ENCODE measurements at regions not wholly inside any gene's neighbourhood (a gene's known extent, or its start where the extent isn't known, plus 50 kb on each side); places are given as distances from the start of the nearest gene placed in this dataset.
A peak's percentile ranks its signal among the peaks of the same experiment; 100 is the strongest.

GRCh38 chrX:40167850-40168479, 70.2 kb upstream of the BCOR start:
- in situ Hi-C loops (cut with MboI) (no loop called here), intact Hi-C loops (cut with micrococcal nuclease; ENCODE audit: unreplicated experiment) (loop anchor here (2.0 to 5.0 kb wide), 3 partner anchors 69 to 437 kb away; no protein-coding TSS in a partner anchor)
- no peak overlapping the region for H3K27ac ChIP-seq (ENCODE audit: control insufficient read depth, insufficient read depth)
- BruUV-seq (replicated peaks): no TSS peak
- no peak for DNase-seq (ENCODE audit: low read depth, low spot score)
- ChIA-PET RAD21 (ENCODE audit: unreplicated experiment) (no interaction called here), POLR2A (no interaction called here), CTCF (no interaction called here), SMC1A (ENCODE audit: uncharacterized antibody, unreplicated experiment) (no interaction called here)
- ATAC-seq: no peak
- H4K20me1 ChIP-seq (ENCODE audit: control insufficient read depth, insufficient read depth): no peaks in the 10 kb centered on the region; the same call in 1 of the 2 replicates
- H3K4me3 ChIP-seq: peak overlapping the region; percentile 47; the same call in 1 of the 2 replicates
- WGBS (ENCODE audit: insufficient coverage, insufficient replicate concordance, low lambda C conversion rate, missing lambda C conversion rate): 34% methylated on average over 46 of the region's 46 CpGs
- no peak for TF ChIP-seq HDAC6 (IDR thresholded peaks at IDR 0.05; ENCODE audit: unreplicated experiment)
- peaks cover 8% of the 10 kb centered on the region; the same call in 1 of the 2 replicates for H3K4me1 ChIP-seq (ENCODE audit: control insufficient read depth, insufficient read depth, low read length)
- H2AFZ ChIP-seq (ENCODE audit: control insufficient read depth, low read depth, low read length): no peak overlapping the region
- H3K36me3 ChIP-seq (ENCODE audit: control insufficient read depth in 2 of 2, insufficient read depth in 2 of 2, low read length in 1 of 2): no peaks in the 10 kb centered on the region
- H3K79me2 ChIP-seq (ENCODE audit: control insufficient read depth, insufficient read depth, low read length): peaks cover 17% of the 10 kb centered on the region
- peak overlapping the region; percentile 61 for H3K4me2 ChIP-seq (ENCODE audit: control insufficient read depth, insufficient read depth)
- no peaks in the 10 kb centered on the region; the same call in 2 of the 3 replicates for H3K9me3 ChIP-seq (replicated peaks; ENCODE audit: control insufficient read depth, insufficient read depth, low read length)
- no peak for FAIRE-seq
- no peak overlapping the region for H3K9ac ChIP-seq (ENCODE audit: control insufficient read depth, insufficient read depth, low read length)
- H3K27me3 ChIP-seq (replicated peaks in 1 of 2; ENCODE audit: control insufficient read depth in 2 of 2, insufficient read depth in 2 of 2, low read length in 1 of 2): no peaks in the 10 kb centered on the region

- no peak for FAIRE-seq
- H3K9ac ChIP-seq (ENCODE audit: control insufficient read depth, insufficient read depth, low read length): no peak overlapping the region
- POLR2A ChIA-PET: no interaction called here
- in situ Hi-C loops (cut with MboI) (no loop called here), intact Hi-C loops (cut with micrococcal nuclease; ENCODE audit: unreplicated experiment) (loop anchor here (5.0 kb wide), 1 partner anchor 355 kb away; no protein-coding TSS in a partner anchor)
- no TSS peak for BruUV-seq (replicated peaks)
- CTCF ChIA-PET: no interaction called here
- peaks cover 8% of the 10 kb centered on the region; the same call in 1 of the 2 replicates for H3K4me1 ChIP-seq (ENCODE audit: control insufficient read depth, insufficient read depth, low read length)
- H3K9me3 ChIP-seq (replicated peaks; ENCODE audit: control insufficient read depth, insufficient read depth, low read length): no peaks in the 10 kb centered on the region; the same call in 2 of the 3 replicates
- H3K4me3 ChIP-seq: peak overlapping the region; percentile 47; the same call in 1 of the 2 replicates
- no peak overlapping the region for H3K27ac ChIP-seq (ENCODE audit: control insufficient read depth, insufficient read depth)
- DNase-seq (ENCODE audit: low read depth, low spot score): no peak
- no peaks in the 10 kb centered on the region for H3K36me3 ChIP-seq (ENCODE audit: control insufficient read depth in 2 of 2, insufficient read depth in 2 of 2, low read length in 1 of 2)
- H4K20me1 ChIP-seq (ENCODE audit: control insufficient read depth, insufficient read depth): no peaks in the 10 kb centered on the region; the same call in 1 of the 2 replicates
- H3K79me2 ChIP-seq (ENCODE audit: control insufficient read depth, insufficient read depth, low read length): peaks cover 12% of the 10 kb centered on the region
- no peaks in the 10 kb centered on the region for H3K27me3 ChIP-seq (replicated peaks in 1 of 2; ENCODE audit: control insufficient read depth in 2 of 2, insufficient read depth in 2 of 2, low read length in 1 of 2)
- SMC1A ChIA-PET (ENCODE audit: uncharacterized antibody, unreplicated experiment): no interaction called here
- RAD21 ChIA-PET (ENCODE audit: unreplicated experiment): no interaction called here
- H2AFZ ChIP-seq (ENCODE audit: control insufficient read depth, low read depth, low read length): no peak overlapping the region
- no peak for ATAC-seq
- H3K4me2 ChIP-seq (ENCODE audit: control insufficient read depth, insufficient read depth): peak overlapping the region; percentile 61; the same call in 1 of the 2 replicates
- 36% methylated on average over 41 of the region's 41 CpGs for WGBS (ENCODE audit: insufficient coverage, insufficient replicate concordance, low lambda C conversion rate, missing lambda C conversion rate)
- TF ChIP-seq, protein P1, sequence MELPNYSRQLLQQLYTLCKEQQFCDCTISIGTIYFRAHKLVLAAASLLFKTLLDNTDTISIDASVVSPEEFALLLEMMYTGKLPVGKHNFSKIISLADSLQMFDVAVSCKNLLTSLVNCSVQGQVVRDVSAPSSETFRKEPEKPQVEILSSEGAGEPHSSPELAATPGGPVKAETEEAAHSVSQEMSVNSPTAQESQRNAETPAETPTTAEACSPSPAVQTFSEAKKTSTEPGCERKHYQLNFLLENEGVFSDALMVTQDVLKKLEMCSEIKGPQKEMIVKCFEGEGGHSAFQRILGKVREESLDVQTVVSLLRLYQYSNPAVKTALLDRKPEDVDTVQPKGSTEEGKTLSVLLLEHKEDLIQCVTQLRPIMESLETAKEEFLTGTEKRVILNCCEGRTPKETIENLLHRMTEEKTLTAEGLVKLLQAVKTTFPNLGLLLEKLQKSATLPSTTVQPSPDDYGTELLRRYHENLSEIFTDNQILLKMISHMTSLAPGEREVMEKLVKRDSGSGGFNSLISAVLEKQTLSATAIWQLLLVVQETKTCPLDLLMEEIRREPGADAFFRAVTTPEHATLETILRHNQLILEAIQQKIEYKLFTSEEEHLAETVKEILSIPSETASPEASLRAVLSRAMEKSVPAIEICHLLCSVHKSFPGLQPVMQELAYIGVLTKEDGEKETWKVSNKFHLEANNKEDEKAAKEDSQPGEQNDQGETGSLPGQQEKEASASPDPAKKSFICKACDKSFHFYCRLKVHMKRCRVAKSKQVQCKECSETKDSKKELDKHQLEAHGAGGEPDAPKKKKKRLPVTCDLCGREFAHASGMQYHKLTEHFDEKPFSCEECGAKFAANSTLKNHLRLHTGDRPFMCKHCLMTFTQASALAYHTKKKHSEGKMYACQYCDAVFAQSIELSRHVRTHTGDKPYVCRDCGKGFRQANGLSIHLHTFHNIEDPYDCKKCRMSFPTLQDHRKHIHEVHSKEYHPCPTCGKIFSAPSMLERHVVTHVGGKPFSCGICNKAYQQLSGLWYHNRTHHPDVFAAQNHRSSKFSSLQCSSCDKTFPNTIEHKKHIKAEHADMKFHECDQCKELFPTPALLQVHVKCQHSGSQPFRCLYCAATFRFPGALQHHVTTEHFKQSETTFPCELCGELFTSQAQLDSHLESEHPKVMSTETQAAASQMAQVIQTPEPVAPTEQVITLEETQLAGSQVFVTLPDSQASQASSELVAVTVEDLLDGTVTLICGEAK (IDR thresholded peaks at IDR 0.05; ENCODE audit: borderline replicate concordance): no peak
- TF ChIP-seq TARDBP (IDR thresholded peaks at IDR 0.05; ENCODE audit: borderline replicate concordance): no peak
- TF ChIP-seq ZZZ3 (IDR thresholded peaks at IDR 0.05; ENCODE audit: control insufficient read depth, insufficient read length, low read depth): no peak
- TF ChIP-seq, protein P2, sequence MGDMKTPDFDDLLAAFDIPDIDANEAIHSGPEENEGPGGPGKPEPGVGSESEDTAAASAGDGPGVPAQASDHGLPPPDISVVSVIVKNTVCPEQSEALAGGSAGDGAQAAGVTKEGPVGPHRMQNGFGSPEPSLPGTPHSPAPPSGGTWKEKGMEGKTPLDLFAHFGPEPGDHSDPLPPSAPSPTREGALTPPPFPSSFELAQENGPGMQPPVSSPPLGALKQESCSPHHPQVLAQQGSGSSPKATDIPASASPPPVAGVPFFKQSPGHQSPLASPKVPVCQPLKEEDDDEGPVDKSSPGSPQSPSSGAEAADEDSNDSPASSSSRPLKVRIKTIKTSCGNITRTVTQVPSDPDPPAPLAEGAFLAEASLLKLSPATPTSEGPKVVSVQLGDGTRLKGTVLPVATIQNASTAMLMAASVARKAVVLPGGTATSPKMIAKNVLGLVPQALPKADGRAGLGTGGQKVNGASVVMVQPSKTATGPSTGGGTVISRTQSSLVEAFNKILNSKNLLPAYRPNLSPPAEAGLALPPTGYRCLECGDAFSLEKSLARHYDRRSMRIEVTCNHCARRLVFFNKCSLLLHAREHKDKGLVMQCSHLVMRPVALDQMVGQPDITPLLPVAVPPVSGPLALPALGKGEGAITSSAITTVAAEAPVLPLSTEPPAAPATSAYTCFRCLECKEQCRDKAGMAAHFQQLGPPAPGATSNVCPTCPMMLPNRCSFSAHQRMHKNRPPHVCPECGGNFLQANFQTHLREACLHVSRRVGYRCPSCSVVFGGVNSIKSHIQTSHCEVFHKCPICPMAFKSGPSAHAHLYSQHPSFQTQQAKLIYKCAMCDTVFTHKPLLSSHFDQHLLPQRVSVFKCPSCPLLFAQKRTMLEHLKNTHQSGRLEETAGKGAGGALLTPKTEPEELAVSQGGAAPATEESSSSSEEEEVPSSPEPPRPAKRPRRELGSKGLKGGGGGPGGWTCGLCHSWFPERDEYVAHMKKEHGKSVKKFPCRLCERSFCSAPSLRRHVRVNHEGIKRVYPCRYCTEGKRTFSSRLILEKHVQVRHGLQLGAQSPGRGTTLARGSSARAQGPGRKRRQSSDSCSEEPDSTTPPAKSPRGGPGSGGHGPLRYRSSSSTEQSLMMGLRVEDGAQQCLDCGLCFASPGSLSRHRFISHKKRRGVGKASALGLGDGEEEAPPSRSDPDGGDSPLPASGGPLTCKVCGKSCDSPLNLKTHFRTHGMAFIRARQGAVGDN (IDR thresholded peaks at IDR 0.05): no peak
- TF ChIP-seq, protein P3, sequence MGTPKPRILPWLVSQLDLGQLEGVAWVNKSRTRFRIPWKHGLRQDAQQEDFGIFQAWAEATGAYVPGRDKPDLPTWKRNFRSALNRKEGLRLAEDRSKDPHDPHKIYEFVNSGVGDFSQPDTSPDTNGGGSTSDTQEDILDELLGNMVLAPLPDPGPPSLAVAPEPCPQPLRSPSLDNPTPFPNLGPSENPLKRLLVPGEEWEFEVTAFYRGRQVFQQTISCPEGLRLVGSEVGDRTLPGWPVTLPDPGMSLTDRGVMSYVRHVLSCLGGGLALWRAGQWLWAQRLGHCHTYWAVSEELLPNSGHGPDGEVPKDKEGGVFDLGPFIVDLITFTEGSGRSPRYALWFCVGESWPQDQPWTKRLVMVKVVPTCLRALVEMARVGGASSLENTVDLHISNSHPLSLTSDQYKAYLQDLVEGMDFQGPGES (IDR thresholded peaks at IDR 0.05): no peak
Measured at GRCh38 chrX:40167233-40167849, 69.6 kb upstream of the BCOR start.
